Right lung (tissue), 2 donors: ENCODE measurements at regions not wholly inside any gene's neighbourhood (a gene's known extent, or its start where the extent isn't known, plus 50 kb on each side); places are given as distances from the start of the nearest gene placed in this dataset.

Source experiments
- DNase-seq, 2 donors: peaks; one replicate each; pipeline ENCODE4 v3.0.0-alpha.2; 2013

GRCh38 chr10:42971251-42971599 is 105.6 kb upstream of the RET start:
- DNase-seq, result no peak

GRCh38 chr10:42972946-42973345 is 103.9 kb upstream of the RET start:
- DNase-seq, result no peak

GRCh38 chr10:42973411-42973810 is 103.5 kb upstream of the RET start:
- no peak for DNase-seq

- no peak for DNase-seq
These were observed 102.8 kb upstream of the RET start for GRCh38 chr10:42973870-42974692.

GRCh38 chr10:42974693-42975002 is 102.2 kb upstream of the RET start:
- DNase-seq, result no peak

GRCh38 chr10:42975005-42975493 is 101.8 kb upstream of the RET start:
- no peak for DNase-seq

- no peak for DNase-seq
These were observed 101.1 kb upstream of the RET start for GRCh38 chr10:42975558-42976340.

GRCh38 chr10:42976351-42977031 is 100.4 kb upstream of the RET start:
- DNase-seq, result no peak

GRCh38 chr10:42977032-42977416 is 99.8 kb upstream of the RET start:
- no peak for DNase-seq

GRCh38 chr10:42979181-42979580 is 97.7 kb upstream of the RET start:
- no peak for DNase-seq

GRCh38 chr10:42979721-42980467 is 97.0 kb upstream of the RET start:
- DNase-seq, result no peak

- no peak for DNase-seq
These were observed 96.1 kb upstream of the RET start for GRCh38 chr10:42980553-42981357.

GRCh38 chr10:42981358-42982236 is 95.3 kb upstream of the RET start:
- DNase-seq, result no peak

- no peak for DNase-seq
These were observed 93.9 kb upstream of the RET start for GRCh38 chr10:42982891-42983506.

- DNase-seq, result no peak
These were observed 93.3 kb upstream of the RET start for GRCh38 chr10:42983591-42983990.

GRCh38 chr10:42984035-42984610 is 92.7 kb upstream of the RET start:
- DNase-seq, result no peak

GRCh38 chr10:42984761-42985325 is 92.0 kb upstream of the RET start:
- DNase-seq, result no peak

GRCh38 chr10:42985436-42986316 is 91.2 kb upstream of the RET start:
- DNase-seq, result no peak
